ENCODE measurements at regions not wholly inside any gene's neighbourhood (a gene's known extent, or its start where the extent isn't known, plus 50 kb on each side); places are given as distances from the start of the nearest gene placed in this dataset.

- CTCF ChIA-PET, result interaction anchor here (0.8 to 1.7 kb wide), 3 partner anchors 370 to 735 kb away, joined by 4 to 5 read pairs (median 4); no protein-coding TSS in a partner anchor
- no peak for TF ChIP-seq FOXJ3 (CRISPR knock-in tag; IDR thresholded peaks at IDR 0.05; ENCODE audit: borderline replicate concordance)
- TF ChIP-seq, protein P1, sequence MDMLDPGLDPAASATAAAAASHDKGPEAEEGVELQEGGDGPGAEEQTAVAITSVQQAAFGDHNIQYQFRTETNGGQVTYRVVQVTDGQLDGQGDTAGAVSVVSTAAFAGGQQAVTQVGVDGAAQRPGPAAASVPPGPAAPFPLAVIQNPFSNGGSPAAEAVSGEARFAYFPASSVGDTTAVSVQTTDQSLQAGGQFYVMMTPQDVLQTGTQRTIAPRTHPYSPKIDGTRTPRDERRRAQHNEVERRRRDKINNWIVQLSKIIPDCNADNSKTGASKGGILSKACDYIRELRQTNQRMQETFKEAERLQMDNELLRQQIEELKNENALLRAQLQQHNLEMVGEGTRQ (CRISPR knock-in tag; IDR thresholded peaks at IDR 0.05), result no peak
- no peak for TF ChIP-seq ZNF671 (CRISPR knock-in tag; IDR thresholded peaks at IDR 0.05)
- TF ChIP-seq JUN (CRISPR knock-in tag; IDR thresholded peaks at IDR 0.05), result no peak
- no peak for TF ChIP-seq PRRX2 (CRISPR knock-in tag; IDR thresholded peaks at IDR 0.05)
- no peak for TF ChIP-seq NR2C2 (CRISPR knock-in tag; IDR thresholded peaks at IDR 0.05)
- no peak for TF ChIP-seq CREB1 (CRISPR knock-in tag; IDR thresholded peaks at IDR 0.05)
- TF ChIP-seq NFE2L1 (CRISPR knock-in tag; IDR thresholded peaks at IDR 0.05), result no peak
- ATAC-seq (peak; percentile 76), DNase-seq (ENCODE audit: low spot score) (peak; percentile 48)
- POLR2A ChIA-PET, result no interaction called here
- Mint-ChIP-seq H3K27ac (no peak overlapping the region), H3K9me3 (no peaks in the 10 kb centered on the region), H3K4me1 (no peaks in the 10 kb centered on the region), H3K36me3 (no peaks in the 10 kb centered on the region), H3K4me3 (no peak overlapping the region), H3K27me3 (ENCODE audit: low read depth) (no peaks in the 10 kb centered on the region)
Measured at GRCh38 chr1:55848906-55849305, 633.7 kb upstream of the USP24 start.

GRCh38 chr1:55846051-55846450 is 630.9 kb upstream of the USP24 start:
- CTCF ChIA-PET, result interaction anchor here (0.7 kb wide), 1 partner anchor 368 kb away, joined by 3 read pairs; no protein-coding TSS in a partner anchor

More at GRCh38 chr1:55846051-55846450, 630.9 kb upstream of the USP24 start:
- POLR2A ChIA-PET, result no interaction called here
- Mint-ChIP-seq H3K36me3 (no peaks in the 10 kb centered on the region), H3K27me3 (ENCODE audit: low read depth) (no peaks in the 10 kb centered on the region), H3K4me3 (no peak overlapping the region), H3K9me3 (no peaks in the 10 kb centered on the region), H3K27ac (no peak overlapping the region), H3K4me1 (no peaks in the 10 kb centered on the region)
- no peak for TF ChIP-seq SMAD3 (CRISPR knock-in tag; IDR thresholded peaks at IDR 0.05; ENCODE audit: borderline replicate concordance)
- TF ChIP-seq NFE2L1 (CRISPR knock-in tag; IDR thresholded peaks at IDR 0.05), result no peak
- TF ChIP-seq, protein P2, sequence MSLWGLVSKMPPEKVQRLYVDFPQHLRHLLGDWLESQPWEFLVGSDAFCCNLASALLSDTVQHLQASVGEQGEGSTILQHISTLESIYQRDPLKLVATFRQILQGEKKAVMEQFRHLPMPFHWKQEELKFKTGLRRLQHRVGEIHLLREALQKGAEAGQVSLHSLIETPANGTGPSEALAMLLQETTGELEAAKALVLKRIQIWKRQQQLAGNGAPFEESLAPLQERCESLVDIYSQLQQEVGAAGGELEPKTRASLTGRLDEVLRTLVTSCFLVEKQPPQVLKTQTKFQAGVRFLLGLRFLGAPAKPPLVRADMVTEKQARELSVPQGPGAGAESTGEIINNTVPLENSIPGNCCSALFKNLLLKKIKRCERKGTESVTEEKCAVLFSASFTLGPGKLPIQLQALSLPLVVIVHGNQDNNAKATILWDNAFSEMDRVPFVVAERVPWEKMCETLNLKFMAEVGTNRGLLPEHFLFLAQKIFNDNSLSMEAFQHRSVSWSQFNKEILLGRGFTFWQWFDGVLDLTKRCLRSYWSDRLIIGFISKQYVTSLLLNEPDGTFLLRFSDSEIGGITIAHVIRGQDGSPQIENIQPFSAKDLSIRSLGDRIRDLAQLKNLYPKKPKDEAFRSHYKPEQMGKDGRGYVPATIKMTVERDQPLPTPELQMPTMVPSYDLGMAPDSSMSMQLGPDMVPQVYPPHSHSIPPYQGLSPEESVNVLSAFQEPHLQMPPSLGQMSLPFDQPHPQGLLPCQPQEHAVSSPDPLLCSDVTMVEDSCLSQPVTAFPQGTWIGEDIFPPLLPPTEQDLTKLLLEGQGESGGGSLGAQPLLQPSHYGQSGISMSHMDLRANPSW (CRISPR knock-in tag; conservative IDR thresholded peaks at IDR 0.05; ENCODE audit: low read depth), result no peak
- TF ChIP-seq, protein P3, sequence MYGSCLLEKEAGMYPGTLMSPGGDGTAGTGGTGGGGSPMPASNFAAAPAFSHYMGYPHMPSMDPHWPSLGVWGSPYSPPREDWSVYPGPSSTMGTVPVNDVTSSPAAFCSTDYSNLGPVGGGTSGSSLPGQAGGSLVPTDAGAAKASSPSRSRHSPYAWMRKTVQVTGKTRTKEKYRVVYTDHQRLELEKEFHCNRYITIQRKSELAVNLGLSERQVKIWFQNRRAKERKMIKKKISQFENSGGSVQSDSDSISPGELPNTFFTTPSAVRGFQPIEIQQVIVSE (CRISPR knock-in tag; IDR thresholded peaks at IDR 0.05; ENCODE audit: borderline replicate concordance), result no peak
- no peak for TF ChIP-seq ZNF416 (CRISPR knock-in tag; IDR thresholded peaks at IDR 0.05)
- TF ChIP-seq AFF4 (CRISPR knock-in tag; IDR thresholded peaks at IDR 0.05; ENCODE audit: borderline replicate concordance), result no peak
- TF ChIP-seq ESRRA (CRISPR knock-in tag; IDR thresholded peaks at IDR 0.05; ENCODE audit: borderline replicate concordance), result no peak
- TF ChIP-seq JAZF1 (CRISPR knock-in tag; IDR thresholded peaks at IDR 0.05), result no peak
- no peak for TF ChIP-seq SMAD4 (CRISPR knock-in tag; IDR thresholded peaks at IDR 0.05)
- no peak for TF ChIP-seq SP1 (CRISPR knock-in tag; conservative IDR thresholded peaks at IDR 0.05)
- TF ChIP-seq HMGA2 (CRISPR knock-in tag; IDR thresholded peaks at IDR 0.05), result no peak
- ATAC-seq (no peak), DNase-seq (ENCODE audit: low spot score) (no peak)
